ENCODE measurements at regions not wholly inside any gene's neighbourhood (a gene's known extent, or its start where the extent isn't known, plus 50 kb on each side); places are given as distances from the start of the nearest gene placed in this dataset.
A peak's percentile ranks its signal among the peaks of the same experiment; 100 is the strongest.

DNA sequence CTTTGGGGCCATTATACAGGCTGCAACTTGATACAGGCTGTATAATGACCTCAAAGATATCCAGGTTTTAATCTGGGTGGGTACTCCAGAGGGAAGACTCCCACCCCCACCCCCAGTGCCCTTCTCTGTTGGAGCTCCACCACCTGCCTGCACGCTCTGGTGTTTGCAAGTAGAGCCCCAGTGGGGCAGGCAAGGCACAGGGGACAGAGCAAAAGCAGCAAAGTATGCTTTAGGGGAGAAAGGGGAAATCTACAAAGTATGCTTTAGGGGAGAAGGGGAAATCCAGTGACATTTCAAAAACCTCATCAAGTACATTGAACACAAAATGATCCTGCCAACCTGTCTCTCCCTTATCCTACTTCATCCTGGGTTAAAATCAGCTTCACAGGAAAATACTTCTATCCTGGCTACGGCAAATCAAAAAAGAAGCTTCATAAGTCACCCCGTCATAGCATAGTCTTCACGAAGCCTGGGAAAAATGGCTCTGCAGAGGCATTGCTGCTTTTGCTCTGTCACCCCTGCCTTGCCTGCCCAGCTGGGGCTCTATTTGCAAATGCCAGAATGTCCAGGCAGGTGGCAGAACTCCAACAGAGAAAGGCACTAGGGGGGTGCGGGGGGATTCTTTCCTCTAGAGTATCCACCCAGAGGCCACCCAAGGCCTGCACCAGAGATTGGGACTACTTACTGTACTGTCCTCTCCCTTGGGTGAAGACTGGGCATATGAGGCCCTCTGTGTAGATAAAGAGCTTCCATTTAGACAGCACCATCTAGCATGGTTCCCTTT is 60.9 kb upstream of the ATP11B start:
- no peak for DNase-seq

DNA sequence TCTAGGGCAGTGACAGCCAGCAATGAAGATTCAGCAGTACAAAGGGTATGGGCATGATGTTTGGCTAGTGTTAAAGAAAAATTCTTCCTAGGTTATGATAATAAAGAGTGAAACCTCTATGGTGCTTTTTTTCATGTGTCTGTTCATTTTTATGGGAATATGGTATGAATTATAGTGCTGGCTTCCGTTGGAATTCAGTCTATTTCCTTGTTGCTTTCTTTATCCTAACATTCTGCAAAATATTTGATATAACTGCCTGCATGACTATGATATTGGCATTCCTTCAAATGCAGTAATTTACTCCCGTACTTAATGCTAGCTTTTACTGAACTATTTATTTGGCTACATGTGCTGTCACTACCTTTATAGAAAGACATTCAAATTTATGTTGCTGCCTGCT is 57.6 kb upstream of the ATP11B start:
- peak; percentile 51 for DNase-seq

DNA sequence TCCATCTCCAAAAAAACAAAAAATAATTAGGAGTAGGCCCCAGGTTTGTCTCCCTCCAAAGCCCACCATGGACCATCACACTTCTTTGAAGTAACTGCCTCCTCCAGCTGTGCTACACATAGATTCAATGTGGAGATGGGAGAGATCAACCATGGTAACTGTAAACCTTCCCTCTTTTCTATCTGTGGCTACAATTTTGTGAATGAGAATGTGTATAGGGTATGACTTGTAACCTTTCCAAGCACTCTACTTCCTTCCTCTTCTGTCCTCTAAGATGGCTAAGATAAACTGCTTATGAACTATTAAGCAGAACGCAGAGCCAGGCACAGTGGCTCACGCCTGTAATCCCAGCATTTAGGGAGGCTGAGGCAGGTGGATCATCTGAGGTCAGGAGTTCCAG is 55.5 kb upstream of the ATP11B start:
- DNase-seq = no peak

DNA sequence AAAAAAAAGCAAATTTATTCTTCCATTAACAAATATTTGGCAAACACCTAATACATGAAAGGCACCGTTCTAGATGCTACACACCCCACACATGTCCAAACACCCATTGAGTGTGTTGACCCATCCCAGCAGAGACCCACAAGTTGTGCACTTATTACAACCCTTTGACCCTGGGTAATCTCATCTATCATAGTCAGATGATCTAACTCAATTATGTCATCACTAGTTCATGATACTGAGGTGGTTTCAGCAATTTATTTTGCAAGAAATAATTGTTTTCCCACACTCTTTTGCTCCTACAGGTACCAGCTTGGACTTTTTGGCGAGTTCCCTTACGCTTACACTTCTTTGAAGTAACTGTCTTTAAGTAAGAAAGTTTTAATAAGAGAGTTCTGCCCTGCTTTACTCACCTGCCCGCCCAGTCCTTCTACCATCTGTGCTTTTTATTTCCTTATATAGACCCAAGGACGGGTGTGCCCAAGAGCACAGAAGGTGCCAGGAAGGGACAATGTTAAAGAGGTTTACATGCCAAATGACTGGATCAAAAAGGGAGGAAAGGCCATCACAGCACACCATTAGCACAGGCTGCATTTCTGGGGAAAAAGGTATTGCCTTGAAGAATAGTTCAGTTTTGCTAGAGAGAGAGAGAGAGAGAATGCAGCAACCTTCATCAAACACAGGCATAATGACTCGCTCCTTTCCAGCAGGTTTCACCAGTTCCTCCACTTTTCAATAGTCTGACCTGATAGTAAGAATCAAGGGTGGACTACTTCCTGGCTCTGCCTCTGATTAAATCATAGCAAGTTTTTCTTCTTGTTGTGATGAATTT is 54.5 kb upstream of the ATP11B start:
- DNase-seq = no peak

DNA sequence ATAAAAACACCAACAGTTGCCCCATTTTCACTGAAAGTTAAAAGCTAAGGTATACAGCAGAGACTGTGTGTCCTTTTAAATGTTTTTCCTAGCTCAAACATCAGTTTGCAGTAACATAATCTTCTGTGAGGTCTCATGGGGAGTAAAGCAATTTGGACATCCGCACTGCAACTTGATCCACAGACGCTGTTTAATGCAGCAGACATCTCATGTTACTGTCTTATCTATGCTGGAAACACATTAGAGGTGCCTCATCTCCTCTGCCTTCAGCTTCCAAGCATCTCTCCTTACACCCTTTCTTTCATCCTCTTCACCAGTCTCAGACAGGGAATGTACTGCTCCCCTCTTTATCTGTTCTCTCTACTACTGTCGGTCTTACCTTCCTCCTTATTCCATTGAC is 53.7 kb upstream of the ATP11B start:
- no peak for DNase-seq

DNA sequence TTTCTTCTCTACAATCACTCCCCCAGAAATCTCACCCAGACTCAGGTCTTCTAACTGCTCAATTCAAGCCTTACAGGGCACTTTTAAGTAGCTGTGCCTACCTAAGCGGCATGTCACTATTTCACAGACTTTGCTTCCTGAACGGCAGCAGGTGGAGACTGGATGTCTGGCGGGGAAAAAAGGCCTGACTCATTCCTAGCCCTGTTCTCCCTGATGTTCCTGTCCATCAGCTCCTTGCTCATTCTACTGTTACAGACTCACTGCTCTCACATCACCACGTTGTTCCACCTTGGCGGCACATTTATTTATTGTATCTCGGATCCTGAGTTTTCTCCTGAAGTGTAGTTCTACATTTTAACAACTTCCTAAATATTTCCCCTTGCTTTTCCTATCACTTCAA is 52.6 kb upstream of the ATP11B start:
- DNase-seq = peak; percentile 51

DNA sequence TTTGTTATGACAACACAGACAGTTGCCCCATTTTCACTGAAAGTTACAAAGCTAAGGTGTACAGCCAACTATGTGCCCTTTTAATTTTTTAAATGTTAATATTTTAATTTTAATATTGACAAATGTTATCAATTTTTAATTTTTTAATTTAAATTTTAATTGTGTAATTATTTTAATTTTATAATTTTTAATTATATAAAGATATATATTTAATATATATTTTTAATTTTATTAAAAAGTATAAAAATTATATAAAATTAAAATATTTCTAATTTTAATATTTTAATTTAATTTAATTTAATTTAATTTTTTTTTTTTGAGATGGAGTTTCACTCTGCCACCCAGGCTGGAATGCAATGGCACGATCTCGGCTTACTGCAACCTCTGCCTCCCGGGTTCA is 52.1 kb upstream of the ATP11B start:
- DNase-seq = no peak

Measured in dermis blood vessel endothelial cell (primary cell).